GM18519 (cell line): ENCODE measurements at regions not wholly inside any gene's neighbourhood (a gene's known extent, or its start where the extent isn't known, plus 50 kb on each side); places are given as distances from the start of the nearest gene placed in this dataset.

Experiments
- ATAC-seq: cut with Tn5 transposase; IDR thresholded peaks from one replicate; pipeline ENCODE4 v1.9.1; 2021; ENCODE audit warnings: mild to moderate bottlenecking, moderate library complexity; ENCODE audit not compliant: unreplicated experiment, low FRiP score

DNA sequence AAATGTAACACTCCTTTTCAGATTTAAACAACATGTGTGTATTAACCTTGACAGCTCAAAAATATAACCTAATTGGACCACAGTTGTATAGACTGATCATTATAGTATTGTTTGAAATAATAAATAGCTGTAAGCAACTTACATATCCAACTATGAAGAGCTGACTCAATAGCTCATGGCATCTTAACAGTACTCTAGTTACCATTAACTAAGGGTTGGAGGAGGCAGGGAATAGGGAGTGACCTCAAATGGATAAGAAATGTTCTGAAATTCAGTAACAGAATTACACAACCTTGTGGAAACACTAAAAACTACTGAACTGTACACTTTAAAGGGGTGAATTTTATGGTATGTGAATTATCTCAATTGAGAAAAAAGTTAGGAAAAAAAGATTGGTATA lies 136.5 kb upstream of the CPEB2 start:
- ATAC-seq = no peak

DNA sequence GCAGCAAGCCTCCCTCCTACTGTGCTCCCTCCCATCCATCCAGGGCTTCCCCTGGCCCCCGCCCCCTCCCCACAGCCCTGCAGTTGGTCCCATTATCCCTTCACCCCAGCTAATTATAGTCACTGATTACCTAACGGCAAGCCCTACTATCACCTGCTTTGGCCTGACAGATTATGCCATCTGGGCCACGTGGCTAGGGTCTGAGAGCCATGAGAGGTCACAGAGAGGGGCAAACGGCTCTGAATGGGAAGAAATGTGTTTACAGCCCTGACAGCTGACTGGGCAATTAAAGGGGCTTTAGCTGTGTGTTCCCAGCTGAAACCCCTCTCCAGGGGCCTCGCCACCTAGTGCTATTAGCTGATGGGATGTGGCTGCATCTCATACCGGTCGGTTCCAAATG lies 134.4 kb upstream of the CPEB2 start:
- no peak for ATAC-seq

DNA sequence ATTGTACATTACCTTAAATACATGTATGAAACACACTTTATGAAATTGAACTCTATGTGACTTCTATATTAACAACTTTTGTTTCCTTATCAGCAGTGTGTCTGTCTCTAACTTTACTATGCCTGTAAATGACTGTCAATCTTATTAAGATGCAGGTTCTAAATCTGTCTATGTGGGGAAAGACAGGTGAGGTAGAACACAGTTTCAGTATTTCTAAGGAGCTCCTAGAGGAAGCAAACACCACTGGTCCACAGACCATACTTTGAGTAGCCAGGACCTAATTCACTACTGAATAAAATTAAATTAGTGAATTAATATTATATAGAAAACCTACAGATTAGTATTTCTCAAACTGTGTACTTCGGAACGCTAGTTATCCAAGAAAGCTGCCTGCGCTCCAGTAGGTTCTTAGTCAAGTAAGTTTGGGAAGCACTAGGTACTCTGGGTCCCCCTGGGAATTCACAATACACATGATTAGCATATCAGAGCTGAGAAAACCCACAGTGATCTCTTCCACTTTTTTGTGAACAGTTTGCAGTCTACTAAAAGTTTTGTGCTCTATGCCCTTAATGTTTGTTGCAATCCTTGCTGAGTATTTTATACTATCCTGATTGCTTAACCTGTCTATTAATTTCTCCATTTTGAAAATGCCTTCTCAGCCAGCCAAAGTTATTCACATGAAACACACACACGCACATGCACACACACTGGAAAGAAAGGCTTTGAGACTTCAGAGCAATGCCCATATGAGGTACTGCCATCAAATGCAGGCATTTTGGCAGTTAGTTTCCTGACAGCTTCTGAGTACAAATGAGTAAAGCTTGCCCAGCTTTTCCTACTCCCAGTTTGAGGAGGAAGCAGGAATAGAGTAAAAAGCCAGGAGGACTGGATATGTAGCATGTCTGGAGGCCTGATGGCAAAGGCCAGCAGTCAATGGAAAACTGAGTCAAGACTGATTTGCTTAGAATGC lies 133.6 kb upstream of the CPEB2 start:
- ATAC-seq = no peak

DNA sequence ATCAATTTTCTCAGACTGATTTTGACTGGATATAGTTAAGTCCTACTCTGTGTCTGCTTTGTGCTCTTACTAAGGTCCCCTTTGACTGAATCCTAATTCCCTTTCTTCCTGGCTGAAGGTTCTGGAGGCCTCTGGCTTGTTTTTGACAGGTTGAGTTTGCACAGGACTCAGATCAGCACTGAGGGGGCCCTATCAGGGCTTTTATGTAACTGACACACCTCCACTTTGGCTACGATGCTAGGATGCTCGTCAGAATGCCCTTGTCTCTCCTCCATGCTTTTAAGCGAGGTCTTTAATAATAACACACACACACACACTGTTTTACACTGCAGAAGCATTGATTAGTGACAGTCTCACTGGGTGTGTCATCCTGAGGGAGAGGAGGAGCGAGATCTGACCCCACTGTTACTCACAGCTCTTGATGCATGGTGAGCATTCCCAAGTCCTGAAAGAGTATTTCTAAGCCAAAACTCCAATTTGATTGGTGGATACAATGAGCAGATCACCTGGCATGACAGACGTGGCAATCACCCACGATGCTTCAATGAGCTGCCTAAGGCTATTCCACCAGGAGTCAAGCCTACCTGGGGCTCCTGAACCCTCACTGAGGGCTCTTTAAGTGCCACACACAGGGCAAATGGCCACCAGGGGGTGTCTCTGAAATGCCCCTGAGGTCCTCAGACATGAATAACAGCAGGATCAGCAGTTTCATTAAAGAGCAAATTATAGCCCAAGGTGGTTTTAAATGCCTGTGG lies 130.4 kb upstream of the CPEB2 start:
- no peak for ATAC-seq

DNA sequence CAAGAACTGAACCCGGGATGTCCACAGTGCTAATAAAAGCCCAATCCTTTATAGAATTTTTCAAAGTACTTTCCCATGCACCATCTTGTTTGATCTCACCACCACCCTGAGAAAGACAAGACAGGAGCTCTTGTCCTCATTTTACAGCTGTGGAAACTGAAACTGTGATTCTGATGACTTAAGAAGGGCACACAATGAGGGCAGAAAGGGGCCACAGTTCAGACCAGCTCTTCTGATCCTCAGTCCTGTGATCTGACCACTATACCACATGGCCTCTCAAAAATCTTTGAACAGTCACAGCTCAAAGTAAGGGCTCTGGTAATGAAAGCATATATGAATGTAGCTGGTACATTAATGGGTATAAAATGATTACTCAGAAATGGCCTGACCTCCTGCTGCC lies 127.3 kb upstream of the CPEB2 start:
- no peak for ATAC-seq

DNA sequence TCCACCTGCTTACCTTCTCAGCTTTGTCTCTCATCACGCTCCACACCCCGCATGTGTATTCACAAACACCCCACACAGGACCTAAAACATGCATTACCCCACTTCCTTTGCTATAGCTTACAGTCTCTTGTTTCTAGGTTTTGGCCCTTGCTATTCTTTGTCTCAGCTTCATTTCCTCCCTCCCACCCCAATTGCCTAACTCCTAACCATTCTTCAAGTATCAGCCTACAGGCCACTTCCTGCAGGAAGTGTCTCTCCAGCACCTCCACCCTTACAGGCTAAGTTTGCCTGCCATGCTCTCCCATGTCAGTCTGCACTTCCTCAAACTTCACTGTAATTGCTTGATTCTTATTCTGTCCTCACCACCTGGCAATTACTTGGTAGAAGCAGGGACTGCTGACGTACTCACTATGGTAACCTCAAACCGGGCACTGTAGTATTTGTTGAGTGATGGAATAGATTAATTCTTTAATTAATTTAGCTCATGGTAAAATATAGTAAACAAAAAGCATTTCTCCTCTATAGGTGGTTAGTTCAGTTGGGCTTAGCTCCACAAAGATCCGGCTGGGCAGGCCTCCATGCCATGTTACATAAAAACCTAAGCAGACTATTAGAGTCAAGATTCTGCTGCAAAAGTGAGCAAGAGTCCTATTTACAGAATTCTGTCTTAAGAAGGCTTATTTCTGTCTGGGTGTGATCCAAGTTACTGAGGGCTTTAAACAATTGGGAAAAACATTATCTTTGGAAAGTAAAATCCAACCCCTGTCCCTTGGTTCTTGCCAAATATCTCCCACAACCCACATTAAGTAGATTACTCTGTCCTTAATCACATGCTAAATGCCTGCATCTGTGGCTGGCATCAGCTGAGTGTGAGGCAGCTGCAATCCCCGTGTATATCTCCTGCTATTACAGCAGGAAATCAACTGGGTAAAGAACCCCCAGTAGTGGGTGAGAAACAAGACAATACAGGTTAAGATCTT lies 124.7 kb upstream of the CPEB2 start:
- no peak for ATAC-seq

DNA sequence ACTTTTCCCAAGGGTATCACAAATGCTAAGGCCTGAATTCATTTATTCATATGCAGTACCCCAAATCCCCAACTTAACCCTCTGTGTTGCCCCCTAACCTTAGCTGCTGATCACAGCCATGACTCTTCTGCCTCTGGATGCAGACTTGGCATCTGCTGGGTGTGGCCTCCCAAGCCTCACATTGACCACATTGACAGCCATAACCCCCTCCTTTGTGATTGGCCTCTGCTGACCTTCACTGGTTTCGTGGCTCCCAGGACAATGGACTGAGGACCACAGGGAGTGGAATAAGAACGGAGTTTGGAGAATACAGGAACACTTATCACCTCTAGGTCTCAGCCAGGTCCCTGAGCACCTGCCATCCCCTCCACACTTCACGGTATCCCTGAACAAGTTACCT lies 123.6 kb upstream of the CPEB2 start:
- no peak for ATAC-seq

DNA sequence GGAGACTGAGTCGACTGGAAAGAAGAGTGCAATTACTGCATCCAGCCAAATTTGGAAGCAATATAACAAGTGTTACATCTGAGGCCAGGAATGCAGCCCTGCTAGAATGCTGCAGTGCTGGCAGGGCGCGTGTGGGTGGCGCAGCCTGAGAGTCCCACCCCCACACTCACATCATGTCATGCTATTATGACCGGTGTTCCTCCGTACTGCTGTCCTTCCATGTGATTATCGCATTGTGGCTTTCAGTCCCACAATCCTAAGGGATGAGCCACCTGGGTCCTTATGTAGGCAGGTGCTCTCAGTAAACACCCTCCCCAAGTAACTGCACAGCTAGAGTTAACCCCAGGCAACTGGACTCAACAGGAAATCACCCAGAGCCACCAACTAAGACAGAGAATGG lies 122.6 kb upstream of the CPEB2 start:
- no peak for ATAC-seq

DNA sequence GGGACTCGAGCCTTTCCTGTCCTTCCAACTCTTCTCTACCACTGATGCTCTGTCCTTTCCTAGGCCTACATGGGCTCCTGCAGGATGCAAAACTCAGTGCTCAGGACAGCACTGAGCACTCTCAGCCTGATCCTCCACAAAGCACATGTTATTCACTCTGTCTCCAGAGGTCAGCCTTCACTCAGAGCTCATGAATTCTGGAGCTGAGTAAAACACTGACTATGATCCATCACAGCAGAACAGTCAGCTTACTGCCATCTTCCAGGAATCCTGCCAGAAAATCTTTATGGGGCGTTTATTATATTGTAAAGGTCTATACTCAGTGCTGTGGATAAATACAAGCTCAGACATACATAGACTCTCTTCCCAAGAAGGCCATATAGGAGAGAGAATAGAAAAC lies 121.5 kb upstream of the CPEB2 start:
- ATAC-seq = no peak

DNA sequence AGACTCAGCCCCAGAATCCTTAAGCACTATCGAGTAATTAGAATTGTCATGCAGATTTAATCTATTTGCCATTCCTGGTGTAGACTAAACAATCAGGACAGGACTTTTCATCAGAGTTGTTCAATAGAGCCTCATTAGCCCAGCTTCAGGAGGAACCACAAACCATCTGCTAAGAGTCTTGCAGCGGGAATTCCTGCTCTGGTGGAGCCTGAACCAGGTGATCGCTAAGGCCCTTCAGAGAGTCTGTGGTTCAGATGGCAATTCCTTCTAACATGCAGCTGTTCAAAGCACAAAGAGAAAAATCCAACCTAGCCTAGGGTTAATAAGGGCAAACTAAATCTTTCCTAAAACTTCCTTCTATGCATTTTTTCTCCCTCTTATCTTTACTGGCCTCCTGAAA lies 119.1 kb upstream of the CPEB2 start:
- ATAC-seq = no peak

DNA sequence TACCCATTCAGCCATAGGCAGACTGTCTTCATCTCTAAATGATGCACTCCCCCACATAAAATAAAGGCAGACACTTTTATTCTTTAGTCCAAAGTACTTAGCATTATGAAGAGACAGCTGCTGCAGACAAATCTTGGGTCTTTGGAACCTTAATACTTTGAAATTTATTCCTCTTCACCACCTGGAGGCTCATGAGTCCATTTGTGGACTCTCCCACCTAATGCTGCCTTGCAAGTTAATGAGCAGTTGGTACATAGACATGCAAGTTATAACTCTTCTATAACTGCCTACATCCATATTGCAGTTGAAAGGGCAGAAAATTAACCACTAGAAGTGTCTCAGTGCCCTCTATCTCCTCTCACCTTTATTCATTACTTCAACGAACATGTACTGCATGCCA lies 118.6 kb upstream of the CPEB2 start:
- no peak for ATAC-seq

DNA sequence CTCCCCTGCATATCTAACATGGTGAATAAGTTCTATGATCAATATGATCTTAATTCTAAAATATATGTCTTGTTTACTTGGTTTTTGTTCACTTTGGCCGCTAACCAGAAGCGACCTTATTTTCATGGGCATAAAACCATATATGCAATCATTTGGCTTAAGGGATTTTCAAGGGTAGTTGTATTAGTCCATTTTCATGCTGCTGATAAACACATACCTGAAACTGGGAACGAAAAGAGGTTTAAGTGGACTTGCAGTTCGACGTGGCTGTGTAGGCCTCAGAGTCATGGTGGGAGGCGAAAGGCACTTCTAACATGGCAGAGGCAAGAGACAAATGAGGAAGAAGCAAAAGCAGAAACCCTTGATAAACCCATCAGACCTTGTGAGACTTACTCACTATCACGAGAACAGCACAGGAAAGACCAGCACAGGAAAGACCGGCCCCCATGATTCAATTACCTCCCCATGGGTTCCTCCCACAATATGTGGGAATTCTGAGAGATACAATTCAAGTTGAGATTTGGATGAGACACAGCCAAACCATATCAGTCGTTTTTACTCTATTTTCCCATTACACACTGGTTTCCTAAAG lies 114.3 kb upstream of the CPEB2 start:
- ATAC-seq = no peak

DNA sequence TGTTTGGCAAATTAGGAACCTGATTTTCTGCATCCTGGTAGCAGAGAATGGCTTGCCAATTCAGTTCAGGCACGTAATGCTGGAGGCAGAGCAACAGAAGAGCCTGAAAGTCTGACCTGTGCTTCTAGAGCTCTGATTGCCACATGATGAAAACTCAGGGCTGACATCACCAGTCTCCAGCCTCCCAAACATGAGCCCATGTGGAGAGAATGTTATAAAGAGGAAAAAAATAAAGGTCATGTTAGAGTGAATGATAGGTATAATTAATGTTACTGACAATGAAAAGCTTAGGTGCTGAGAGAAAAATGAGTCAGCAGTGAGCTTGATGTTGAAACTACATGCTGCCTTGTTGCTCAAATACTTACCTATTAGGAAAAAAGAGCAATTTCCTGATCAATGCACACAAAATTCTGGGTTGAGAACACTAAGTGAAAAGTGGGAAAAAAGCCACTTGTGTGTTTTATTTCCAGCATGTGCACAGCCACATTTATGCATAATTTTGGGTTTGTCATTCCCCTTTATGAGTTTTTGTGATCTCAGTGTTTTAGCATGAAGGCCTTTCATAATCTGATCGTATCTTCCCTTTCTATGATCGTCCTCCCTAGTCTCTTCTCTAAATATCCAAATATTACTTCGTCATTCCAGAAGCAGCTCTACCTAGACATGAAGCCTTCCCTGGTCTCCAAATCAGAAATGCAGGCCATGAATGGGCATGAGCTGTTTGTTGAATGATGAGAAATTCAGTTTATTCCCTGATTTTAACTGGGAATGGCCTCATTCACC lies 113.3 kb upstream of the CPEB2 start:
- ATAC-seq = no peak

DNA sequence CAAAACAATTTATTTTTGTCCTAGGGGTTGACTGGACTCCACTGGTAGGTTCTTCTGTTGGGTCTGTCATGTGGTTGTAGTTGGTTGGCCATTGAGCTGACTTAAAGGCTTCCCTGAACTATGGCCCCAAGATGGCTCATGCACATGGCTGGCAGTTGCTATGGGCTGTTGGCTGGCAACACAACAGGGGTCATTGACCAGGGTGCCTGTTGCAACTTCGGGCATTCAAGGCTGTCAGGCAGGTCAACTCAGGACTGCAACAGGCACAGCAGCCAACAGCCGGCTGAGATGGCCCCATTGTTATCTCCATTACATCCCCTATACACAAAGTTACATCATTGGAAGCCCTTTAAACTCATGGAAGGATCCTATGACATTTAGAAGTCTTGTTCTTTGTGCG lies 109.7 kb upstream of the CPEB2 start:
- no peak for ATAC-seq

DNA sequence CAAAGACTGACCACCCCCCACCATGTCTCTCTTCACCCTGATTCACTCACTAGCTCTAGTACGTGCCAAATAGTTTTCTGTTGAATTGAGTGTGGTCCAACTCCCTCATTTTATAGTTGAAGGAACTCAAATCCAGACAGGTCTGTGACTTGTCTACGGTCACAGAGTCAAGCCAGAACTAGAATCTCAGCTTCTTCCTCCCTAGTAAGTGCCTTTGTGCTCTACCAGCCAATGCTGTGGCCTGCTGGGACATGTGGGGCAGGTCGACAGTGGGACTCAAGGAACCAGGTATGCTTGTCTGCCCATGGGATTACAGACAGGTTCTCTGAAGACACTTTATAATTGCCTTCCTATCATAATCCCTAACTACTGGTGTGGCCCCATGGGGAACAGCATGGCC lies 108.6 kb upstream of the CPEB2 start:
- ATAC-seq = no peak

DNA sequence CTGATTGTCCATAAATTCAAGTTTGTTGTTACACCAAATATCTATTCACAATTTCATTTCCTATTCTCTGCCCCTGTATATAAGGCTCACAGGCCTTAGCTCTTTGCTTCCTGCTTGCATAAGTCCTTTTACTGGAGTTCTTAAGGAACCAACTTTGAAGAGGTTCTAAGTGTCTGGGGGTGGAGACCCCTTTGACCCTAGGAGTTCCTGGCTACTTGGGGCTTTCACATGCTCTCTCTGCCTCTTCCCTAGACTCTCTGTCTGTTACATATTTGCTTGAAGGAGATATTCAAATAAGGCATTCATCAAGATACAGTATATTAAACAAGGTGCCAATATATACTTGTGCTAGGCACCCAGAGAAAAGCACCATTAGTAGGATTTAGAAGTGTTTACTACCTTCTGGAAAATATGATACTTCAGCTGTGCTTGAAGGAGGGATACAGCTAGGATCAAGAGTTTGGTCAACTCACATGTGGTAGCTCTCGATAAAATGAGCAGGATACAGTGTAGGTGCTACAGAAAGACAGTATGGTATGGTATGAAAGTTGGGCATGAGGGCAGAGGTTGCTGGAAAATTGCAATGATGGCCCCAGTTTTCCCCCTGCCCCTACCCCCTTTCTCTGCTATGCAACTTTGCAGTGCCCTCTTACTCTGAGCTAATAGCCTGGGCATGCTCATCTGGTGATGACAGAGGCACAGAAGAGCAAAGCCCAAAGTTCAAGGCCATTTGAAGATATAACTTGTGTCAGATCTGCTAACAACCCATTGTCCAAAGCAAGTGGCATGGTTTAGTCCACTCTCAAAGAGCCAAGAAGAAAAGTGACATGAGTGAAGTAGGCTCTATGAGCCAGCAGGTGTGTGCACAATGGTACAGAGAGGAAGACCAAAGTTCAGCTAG lies 107.6 kb upstream of the CPEB2 start:
- no peak for ATAC-seq

DNA sequence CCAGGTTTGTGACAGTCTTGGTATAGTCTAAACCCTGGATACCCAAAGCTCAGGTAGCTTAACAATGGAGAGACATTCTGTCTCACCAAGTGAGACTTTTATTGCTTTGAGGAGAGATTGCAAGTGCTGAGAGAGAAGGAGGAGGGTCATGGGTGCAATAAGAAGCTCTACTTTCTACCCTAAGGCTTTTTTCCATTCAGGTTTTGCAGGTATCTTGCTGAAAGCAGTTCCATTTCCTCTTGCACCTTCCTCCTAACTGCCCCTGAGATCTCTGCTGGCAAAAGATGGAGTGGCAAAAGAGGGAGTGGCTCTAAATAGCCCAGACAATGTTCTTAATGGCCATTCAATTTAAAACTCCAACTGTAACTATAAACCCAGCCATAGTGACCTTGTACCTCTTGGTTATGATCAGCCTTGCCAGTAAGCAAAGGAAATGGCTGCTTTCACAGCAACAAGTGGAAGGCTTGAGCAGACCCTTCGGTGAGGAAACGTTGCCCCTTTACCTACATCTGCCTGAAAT lies 105.6 kb upstream of the CPEB2 start:
- no peak for ATAC-seq

DNA sequence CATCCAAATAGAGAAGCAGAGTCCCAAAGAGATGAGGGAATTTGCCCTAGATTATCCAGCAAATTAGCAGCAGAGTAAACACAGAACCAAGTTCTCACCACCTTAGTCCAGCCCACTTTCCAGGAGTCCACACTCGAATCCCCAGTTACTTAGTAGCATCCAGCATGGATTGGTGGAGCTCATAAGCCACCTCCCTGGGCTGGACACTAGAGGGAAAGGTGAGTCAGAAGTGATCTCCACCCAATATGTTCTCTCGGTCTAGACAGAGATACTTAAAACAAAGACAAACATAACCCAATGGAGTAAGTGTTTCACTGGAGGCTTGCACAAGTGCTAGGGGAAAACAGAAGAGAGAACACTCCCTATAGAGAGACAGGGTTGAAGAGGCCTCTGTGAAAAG lies 105.1 kb upstream of the CPEB2 start:
- no peak for ATAC-seq
